ENCODE measurements at regions not wholly inside any gene's neighbourhood (a gene's known extent, or its start where the extent isn't known, plus 50 kb on each side); places are given as distances from the start of the nearest gene placed in this dataset.

DNA sequence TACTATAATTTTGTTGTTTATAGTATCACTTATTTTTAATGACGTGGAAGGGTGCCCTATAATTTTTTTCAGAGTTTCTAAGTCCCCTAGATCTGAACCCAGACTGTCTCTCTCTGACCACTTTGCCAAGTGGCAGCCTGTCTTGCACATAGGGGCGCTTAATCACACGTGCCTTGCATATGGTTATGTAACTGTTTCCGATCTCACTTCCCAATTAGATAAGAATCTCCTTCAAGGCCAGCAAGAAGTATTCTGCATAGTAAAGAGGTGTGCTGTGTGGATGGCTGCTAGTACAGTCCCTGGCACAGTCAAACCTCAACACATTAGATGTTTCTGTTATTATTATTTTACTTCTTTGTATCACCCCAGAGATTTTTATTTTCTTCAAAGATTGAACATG, 197.8 kb upstream of the SIX2 start:
- no peak for TF ChIP-seq NFRKB (IDR thresholded peaks at IDR 0.05)
- no peak for TF ChIP-seq SP1 (IDR thresholded peaks at IDR 0.05)
- TF ChIP-seq FOXA1 (IDR thresholded peaks at IDR 0.05): no peak
- no peak for TF ChIP-seq SUZ12 (IDR thresholded peaks at IDR 0.05)
- no peak for TF ChIP-seq ELF4 (IDR thresholded peaks at IDR 0.05)
- no peak for TF ChIP-seq HDGF (IDR thresholded peaks at IDR 0.05; ENCODE audit: borderline replicate concordance)
